HEK293 (cell line): ENCODE measurements at regions not wholly inside any gene's neighbourhood (a gene's known extent, or its start where the extent isn't known, plus 50 kb on each side); places are given as distances from the start of the nearest gene placed in this dataset.
"Not testable (repeated sequence)": the region's sequence is repeated elsewhere in the genome, so short reads cannot be mapped to it uniquely, and the experiment has no call there.

Source experiments
- CTCF ChIP-seq: fragments of 450-650 bp; formaldehyde crosslinking; IDR thresholded peaks from 2 replicates; pipeline ENCODE4 v1.5.1; 2016; ENCODE audit warnings: missing biosample characterization, missing genetic modification characterization
- ZFHX2 ChIP-seq: fragments of 450-650 bp; formaldehyde crosslinking; conservative IDR thresholded peaks from 2 replicates; pipeline ENCODE4 v1.5.1; 2016; ENCODE audit warnings: missing biosample characterization, missing genetic modification characterization
- ZNF132 ChIP-seq: fragments of 450-650 bp; formaldehyde crosslinking; IDR thresholded peaks from 2 replicates; pipeline ENCODE4 v1.5.1; 2017; ENCODE audit warnings: missing biosample characterization, missing genetic modification characterization, borderline replicate concordance
- ZNF19 ChIP-seq: fragments of 450-650 bp; formaldehyde crosslinking; IDR thresholded peaks from 2 replicates; pipeline ENCODE4; 2016; ENCODE audit warnings: missing biosample characterization, missing genetic modification characterization, low read depth
- ZNF48 ChIP-seq: fragments of 450-650 bp; formaldehyde crosslinking; IDR thresholded peaks from 2 replicates; pipeline ENCODE4 v1.5.1; 2016; ENCODE audit warnings: missing biosample characterization, missing genetic modification characterization
- ZNF639 ChIP-seq: fragments of 450-650 bp; formaldehyde crosslinking; IDR thresholded peaks from 2 replicates; pipeline ENCODE4 v1.5.1; 2016; ENCODE audit warnings: missing biosample characterization, missing genetic modification characterization
- ZNF747 ChIP-seq: fragments of 450-650 bp; formaldehyde crosslinking; IDR thresholded peaks from 2 replicates; pipeline ENCODE4 v1.5.1; 2016; ENCODE audit warnings: missing biosample characterization, missing genetic modification characterization
- ZNF776 ChIP-seq: fragments of 450-650 bp; formaldehyde crosslinking; IDR thresholded peaks from 2 replicates; pipeline ENCODE4 v1.5.0; 2017; ENCODE audit warnings: missing biosample characterization, missing genetic modification characterization, borderline replicate concordance
- ZSCAN23 ChIP-seq: fragments of 450-650 bp; formaldehyde crosslinking; IDR thresholded peaks from 2 replicates; pipeline ENCODE4 v1.5.1; 2016; ENCODE audit warnings: missing biosample characterization, missing genetic modification characterization
- ZXDB ChIP-seq: fragments of 450-650 bp; formaldehyde crosslinking; IDR thresholded peaks from 2 replicates; pipeline ENCODE4 v1.5.1; 2016; ENCODE audit warnings: missing biosample characterization, missing genetic modification characterization

- TF ChIP-seq ZNF639, ZXDB, ZNF747, ZFHX2, CTCF, ZSCAN23, ZNF132, ZNF48, ZNF776, ZNF19 (tag by site-specific recombination): not testable (repeated sequence)
These were observed 229.3 kb downstream of the POTEG start for GRCh38 chr14:19204827-19205226.
